Kidney tubule cell (primary cell): ENCODE measurements at regions not wholly inside any gene's neighbourhood (a gene's known extent, or its start where the extent isn't known, plus 50 kb on each side); places are given as distances from the start of the nearest gene placed in this dataset.
"Not testable (repeated sequence)": the region's sequence is repeated elsewhere in the genome, so short reads cannot be mapped to it uniquely, and the experiment has no call there.

ENCODE experiments used
- DNase-seq: peaks from one replicate; pipeline ENCODE4 v3.0.0-alpha.2; 2018; ENCODE audit warnings: low spot score

GRCh38 chr2:191476901-191477300 lies 201.0 kb upstream of the NABP1 start:
- DNase-seq = no peak

GRCh38 chr2:191478799-191479679 lies 198.9 kb upstream of the NABP1 start:
- no peak for DNase-seq

DNA sequence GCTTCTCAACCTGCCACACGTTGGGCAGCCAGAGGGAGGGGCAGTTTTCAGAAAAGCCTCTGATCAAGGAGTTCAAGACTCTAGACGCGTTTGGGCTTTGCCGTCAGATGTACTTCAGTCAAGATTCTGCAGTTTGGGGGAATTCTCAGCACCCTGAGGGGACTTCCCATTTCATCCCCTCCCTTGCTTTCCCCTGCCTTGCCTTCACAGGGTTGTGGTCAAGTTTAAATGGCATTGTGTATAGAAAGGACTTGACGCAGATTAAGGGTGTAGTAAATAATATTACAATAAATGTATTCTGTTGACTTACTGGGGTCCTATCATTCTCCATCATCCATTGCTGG lies 198.3 kb upstream of the NABP1 start:
- no peak for DNase-seq

- DNase-seq = no peak
Observed at GRCh38 chr2:191481305-191482070, 196.4 kb upstream of the NABP1 start.

DNA sequence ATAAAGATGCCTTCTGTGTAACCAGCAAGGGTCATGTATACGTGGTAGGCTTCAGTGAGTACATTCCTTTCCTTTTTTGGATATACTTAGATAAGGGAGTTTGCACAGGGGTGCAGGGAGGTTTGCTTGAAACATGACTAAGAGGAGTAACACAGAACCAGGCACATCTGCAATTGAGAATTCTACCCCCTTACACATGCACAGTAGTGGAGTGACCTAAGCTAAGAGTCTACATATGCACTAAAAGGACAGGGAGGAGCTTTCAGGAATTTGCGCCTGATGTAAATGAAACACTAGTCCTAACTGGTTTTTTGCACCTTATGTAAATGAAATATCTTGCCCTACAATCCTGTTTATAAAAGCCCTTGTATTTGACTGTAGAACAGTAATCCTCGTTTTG lies 194.8 kb upstream of the NABP1 start:
- no peak for DNase-seq

DNA sequence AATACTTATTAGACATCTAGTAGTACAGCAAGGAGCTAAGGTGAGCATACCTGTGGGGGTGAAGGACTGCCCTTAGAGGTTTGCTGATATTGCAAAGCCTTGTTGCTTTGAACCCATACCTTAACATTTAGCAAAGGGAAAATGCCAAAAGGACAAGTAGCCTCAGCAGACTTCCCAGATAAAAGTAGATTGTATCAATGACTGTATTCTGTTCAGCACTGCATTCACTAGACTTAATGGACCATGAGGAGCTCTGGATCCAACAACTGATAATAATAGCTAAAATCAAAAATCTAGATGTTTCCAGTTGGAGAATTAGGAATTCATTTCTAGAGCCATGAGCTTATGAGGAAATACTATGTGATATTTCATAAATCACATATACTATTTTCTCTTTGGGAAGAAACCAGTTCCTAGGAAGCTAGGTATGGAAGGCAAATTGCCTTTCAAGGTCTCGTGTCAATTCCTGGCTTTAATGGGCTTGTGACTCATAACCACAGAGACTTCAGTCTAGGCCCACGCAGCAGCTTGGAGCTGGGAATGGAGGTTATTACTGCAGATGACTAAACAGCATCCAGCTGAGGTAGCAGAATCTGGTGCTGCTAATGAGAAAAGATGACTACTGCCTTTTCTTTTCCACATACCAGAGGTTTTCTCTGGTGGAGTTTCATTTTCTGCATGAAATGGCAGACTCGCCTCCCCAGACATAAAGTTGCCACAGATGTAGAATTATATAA lies 191.2 kb upstream of the NABP1 start:
- peak; percentile 98 for DNase-seq

GRCh38 chr2:191488135-191488534 lies 189.8 kb upstream of the NABP1 start:
- peak; percentile 74 for DNase-seq

GRCh38 chr2:191489177-191489576 lies 188.8 kb upstream of the NABP1 start:
- no peak for DNase-seq

DNA sequence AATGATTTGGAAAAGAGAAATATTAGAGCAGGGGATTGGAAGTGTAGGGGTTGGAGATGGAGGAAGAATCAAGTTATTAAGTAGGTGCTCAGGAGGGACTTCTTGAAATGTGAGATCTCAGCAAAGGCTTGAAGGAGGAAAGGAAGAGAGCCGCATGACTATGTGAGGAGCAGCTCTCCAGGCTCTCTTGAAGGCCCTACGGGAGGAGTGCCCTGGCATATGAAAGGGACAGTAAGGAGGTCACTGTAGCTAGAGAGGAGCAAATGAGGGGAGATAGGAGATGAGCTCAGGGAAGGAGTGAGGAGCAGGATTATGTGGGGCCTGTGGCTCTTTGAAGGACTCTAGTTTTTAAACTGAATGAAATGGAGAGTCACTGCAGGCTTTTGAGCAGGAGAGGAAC lies 181.1 kb upstream of the NABP1 start:
- DNase-seq = no peak

DNA sequence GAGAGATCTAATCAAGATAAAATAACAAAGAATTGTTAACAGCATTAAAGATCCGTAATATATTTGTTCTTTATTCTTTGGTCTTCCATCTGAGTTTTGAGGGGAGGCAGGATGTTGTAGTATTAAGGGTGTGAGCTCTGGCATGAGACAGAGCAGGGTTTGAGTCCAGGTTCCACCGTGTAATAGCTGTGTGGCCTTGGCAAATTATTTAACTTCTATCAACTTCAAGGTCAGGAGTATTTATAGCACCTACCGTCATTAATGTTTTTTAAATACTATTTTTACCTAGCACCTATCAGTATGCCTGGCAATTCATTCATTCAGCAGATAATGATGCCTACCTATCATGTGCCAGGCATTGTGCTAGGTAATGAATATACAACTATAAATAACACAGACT lies 180.1 kb upstream of the NABP1 start:
- no peak for DNase-seq

DNA sequence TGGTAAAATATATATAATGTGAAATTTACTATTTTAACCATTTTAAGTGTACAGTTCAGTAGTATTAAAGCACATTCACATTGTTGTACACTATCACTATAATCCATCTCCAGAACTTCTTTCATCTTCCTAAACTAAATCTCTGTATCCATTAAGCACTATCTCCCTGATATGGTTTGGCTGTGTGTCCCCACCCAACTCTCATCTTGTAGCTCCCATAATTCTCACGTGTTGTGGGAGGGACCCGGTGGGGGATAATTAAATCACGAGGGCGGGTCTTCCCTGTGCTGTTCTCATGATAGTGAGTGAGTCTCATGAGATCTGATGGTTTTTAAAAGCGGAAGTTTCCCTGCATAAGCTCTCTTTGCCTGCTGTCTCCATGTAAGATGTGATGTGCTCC lies 178.9 kb upstream of the NABP1 start:
- no peak for DNase-seq

DNA sequence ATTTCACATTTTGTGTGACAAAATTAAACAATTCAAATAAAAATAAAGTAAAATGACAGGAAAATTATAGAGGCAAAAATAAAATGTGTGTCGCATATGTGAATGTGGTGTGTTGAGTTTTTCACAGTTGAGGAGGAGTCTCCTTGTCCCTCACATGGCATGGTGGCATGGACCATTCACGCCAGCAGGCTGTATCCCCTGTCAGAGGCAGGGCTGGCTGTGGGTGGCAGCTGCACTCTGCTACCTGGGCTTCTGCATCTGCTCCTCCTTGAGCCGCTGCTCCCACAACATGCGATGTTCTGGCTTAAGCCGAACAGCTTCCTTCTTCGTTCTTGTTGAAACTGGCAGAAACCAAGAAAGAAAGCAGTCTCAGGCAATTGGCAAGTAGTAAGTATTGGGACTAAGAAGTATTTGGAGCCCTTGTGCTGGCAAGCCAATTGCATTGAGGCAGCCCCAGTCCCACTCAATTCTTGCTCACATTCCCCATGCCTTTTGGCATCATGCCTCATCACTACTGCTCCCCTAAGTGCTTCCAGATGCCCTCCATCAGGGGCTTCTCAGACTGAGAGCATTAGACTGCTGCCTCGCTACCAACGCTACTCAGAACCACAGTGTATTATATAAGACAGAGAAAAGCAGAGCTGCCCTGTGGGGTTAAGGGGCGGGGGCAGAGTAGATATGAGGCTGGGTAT lies 177.9 kb upstream of the NABP1 start:
- DNase-seq = no peak

DNA sequence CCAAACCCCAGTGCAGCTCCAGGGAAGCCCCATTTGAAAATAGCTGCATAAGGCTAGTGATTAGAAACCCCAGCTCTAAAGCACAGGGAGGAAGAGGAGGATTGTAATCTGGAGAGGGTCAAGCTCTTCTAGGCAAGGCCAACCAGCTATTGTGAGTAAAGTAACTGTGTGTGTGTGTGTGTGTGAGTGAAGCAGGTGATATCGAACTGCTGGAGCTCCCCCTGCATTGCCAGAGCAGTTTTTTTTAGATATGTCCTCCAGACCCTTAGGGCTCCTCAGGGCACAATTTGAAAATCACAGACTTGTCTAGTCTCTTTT lies 177.4 kb upstream of the NABP1 start:
- no peak for DNase-seq

- DNase-seq = no peak
Observed at GRCh38 chr2:191500884-191501560, 176.9 kb upstream of the NABP1 start.

DNA sequence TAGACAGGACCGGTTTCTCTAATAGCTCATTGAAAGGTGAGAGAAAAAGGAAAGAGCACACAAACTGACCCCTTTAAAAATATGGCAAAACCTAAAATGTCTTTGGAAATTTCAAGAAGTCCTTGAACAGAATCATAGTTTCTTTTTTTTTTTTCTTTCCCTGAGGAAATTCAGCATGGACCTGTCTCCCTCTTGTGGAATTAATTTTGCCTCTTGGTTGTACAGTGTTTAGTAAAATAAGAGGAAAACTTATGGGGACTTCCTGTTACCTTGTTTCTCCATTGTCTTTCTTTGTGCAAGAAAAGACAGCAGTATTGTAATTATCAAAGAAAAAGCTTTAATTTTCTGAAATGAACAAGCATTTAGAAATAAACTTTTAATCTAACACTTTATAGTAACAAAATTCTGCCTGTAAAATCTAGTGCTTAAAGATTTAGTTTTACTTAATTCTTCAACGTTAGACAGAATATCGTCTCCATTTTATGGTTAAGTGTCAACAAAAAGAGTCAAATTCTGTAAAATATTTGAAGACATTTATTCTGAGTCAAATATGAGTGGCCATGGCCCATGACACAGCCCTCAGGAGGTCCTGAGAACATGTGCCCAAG lies 176.3 kb upstream of the NABP1 start:
- peak; percentile 46 for DNase-seq

DNA sequence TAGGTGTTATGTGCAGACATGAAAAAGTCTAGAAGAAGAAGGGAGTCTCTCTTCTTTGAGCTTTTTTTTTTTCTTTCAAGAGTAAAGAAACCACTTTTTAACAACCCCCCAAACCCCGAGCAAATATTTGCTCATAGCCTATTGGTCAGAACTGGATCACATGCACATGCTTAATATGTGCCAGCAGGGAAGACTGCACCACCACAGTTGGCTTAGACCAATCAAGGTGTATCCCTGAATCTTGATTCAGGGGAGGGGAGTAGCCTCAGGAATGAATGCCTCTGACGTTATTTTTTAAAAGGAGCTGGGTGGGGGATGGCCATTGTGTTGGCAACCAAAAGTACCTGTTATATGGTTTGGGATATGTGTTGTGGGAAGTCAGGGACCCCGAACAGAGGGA lies 171.4 kb upstream of the NABP1 start:
- DNase-seq = no peak

GRCh38 chr2:191507252-191507853 lies 170.6 kb upstream of the NABP1 start:
- not testable (repeated sequence) for DNase-seq

DNA sequence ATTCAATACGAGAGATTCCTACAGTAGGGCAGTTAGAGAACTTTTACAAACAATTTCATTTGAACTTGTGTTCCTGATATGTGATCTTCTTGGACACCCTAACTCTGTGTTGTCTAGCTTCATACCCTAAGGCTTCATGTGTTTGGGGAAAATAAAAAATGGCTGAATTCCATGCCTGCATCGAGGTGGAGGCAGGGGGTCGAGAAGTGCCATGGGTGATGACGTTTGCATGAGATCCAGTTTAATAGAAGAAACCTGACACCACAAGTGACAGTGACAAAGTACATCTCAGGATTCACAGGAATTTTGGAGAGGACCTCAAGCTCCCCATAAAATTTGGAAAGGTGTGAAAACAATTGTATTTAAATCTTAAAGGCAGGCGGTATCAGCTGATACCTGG lies 169.2 kb upstream of the NABP1 start:
- DNase-seq = no peak

DNA sequence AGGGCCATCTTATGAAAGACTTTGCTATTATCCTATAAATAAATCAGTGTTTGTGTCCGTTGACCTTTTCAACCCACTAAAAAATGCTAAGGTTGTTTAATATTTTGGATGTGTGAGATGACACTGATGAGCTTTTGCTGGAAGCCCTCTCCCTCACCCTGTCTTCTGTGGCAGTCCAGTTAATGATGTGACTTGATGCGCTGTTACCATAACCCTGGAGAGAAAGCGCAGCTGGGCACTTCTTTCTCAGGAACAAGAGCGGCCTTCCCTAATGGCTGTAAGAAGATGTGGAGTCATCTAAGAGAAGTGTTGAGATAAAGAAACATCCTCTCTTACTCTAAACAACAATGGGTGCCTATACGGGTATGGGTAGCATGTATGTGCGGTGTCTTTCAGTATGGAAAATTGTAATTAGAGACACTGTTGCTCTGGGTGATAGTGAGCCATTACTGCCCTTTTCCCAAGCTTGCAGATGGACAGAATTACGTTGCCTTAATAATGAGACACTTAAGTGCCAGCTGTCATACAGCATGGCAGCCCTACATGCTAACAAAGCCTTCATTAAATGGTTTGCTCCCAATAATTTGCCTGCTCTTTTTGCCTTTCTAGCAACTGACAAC lies 165.6 kb upstream of the NABP1 start:
- no peak for DNase-seq

DNA sequence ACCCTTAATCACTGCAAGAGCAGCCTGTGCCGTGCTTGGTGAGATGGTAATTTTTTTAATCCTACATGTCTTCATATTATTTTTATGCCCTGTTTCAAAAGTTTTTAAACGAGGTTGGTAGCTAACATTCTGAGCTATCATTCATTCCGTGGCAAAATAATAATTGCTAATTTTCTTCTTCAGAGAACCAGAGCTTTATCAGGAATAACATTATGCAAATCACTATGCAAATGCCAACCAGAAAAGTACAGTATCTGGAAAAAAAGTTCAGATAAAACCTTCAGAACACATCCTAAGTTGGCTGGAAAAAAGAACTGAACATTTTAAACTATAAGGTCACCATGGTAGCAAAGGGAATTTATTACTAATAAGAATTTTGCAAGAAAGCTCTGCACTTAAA lies 165.1 kb upstream of the NABP1 start:
- DNase-seq = no peak

DNA sequence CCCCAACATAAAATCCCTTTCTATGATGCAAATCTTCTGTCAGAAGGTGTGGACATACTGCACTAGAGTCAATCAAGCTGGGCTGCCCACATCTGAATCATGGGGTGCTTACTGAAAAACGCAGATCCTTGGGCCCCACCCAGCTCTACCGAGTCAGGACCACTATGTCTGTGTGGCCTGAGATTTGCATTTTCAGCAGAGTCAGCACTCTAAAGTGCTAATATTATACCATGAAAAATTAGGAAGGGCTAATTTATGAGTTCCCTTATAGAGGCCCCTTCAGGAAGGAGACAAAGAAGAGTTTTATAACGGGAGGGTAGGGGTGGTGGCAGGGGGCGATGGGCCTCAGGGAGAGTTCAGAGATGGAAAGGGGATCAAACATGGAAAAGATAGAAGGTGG lies 163.3 kb upstream of the NABP1 start:
- DNase-seq = no peak
